NCI-H1930 (cell line): ENCODE measurements at regions not wholly inside any gene's neighbourhood (a gene's known extent, or its start where the extent isn't known, plus 50 kb on each side); places are given as distances from the start of the nearest gene placed in this dataset.

ENCODE experiments used
- DNase-seq, 2 experiments: peaks; one replicate each; lab custom pipeline; 2025; lab: John Stamatoyannopoulos, UW

- no peak for DNase-seq
Measured at GRCh38 chr14:96931751-96932150, 134.6 kb downstream of the VRK1 start.

GRCh38 chr14:96934638-96935330 lies 137.6 kb downstream of the VRK1 start:
- DNase-seq, result no peak

GRCh38 chr14:96938946-96939345 lies 141.8 kb downstream of the VRK1 start:
- no peak for DNase-seq

GRCh38 chr14:96940009-96940408 lies 142.8 kb downstream of the VRK1 start:
- DNase-seq, result no peak

GRCh38 chr14:96944297-96944696 lies 147.1 kb downstream of the VRK1 start:
- no peak for DNase-seq

- DNase-seq, result no peak
Measured at GRCh38 chr14:96945721-96946120, 148.5 kb downstream of the VRK1 start.

- DNase-seq, result no peak
Measured at GRCh38 chr14:96949594-96949993, 152.4 kb downstream of the VRK1 start.

GRCh38 chr14:96951511-96951910 lies 154.3 kb downstream of the VRK1 start:
- no peak for DNase-seq

GRCh38 chr14:96953087-96953874 lies 156.1 kb downstream of the VRK1 start:
- DNase-seq, result no peak

- no peak for DNase-seq
Measured at GRCh38 chr14:96953875-96954185, 156.6 kb downstream of the VRK1 start.

- DNase-seq, result no peak
Measured at GRCh38 chr14:96956464-96957239, 159.5 kb downstream of the VRK1 start.

GRCh38 chr14:96958057-96958456 lies 160.9 kb downstream of the VRK1 start:
- no peak for DNase-seq

GRCh38 chr14:96959992-96960391 lies 162.8 kb downstream of the VRK1 start:
- no peak for DNase-seq

GRCh38 chr14:96960598-96961116 lies 163.5 kb downstream of the VRK1 start:
- no peak for DNase-seq

GRCh38 chr14:96961895-96962294 lies 164.7 kb downstream of the VRK1 start:
- no peak for DNase-seq

GRCh38 chr14:96962337-96962736 lies 165.2 kb downstream of the VRK1 start:
- no peak for DNase-seq

- DNase-seq, result no peak
Measured at GRCh38 chr14:96964726-96965415, 167.7 kb downstream of the VRK1 start.

GRCh38 chr14:96965885-96966595 lies 168.9 kb downstream of the VRK1 start:
- DNase-seq, result no peak

GRCh38 chr14:96975116-96975515 lies 177.9 kb downstream of the VRK1 start:
- DNase-seq, result no peak

- peak; percentile 72 to 84 for DNase-seq
Measured at GRCh38 chr14:96978525-96979272, 181.5 kb downstream of the VRK1 start.

- DNase-seq, result peak; percentile 26 to 34
Measured at GRCh38 chr14:96979611-96980074, 182.5 kb downstream of the VRK1 start.
